Upper lobe of left lung (tissue), 4 donors: ENCODE measurements at regions not wholly inside any gene's neighbourhood (a gene's known extent, or its start where the extent isn't known, plus 50 kb on each side); places are given as distances from the start of the nearest gene placed in this dataset.

Source experiments
- CTCF ChIP-seq, 6 experiments: fragments of 450-650 bp in 4 of 6; fragments of 200-600 bp in 2 of 6; sonication (generic) in 2 of 6; IDR thresholded peaks; one replicate each; pipeline ENCODE4 v1.5.1; 2016 to 2019; ENCODE audit warnings: antibody characterized with exemption in 6 of 6
- POLR2A ChIP-seq, 4 donors: fragments of 450-650 bp; IDR thresholded peaks; one replicate each; pipeline ENCODE4 v1.5.1; 2016 to 2017; ENCODE audit warnings: antibody characterized with exemption in 4 of 4, mild to moderate bottlenecking in 2 of 4

GRCh38 chr2:193332941-193333340 is 1138.2 kb upstream of the TMEFF2 start:
- TF ChIP-seq CTCF (IDR thresholded peaks at IDR 0.05) (no peak), POLR2A (IDR thresholded peaks at IDR 0.05) (no peak)
